ENCODE measurements at regions not wholly inside any gene's neighbourhood (a gene's known extent, or its start where the extent isn't known, plus 50 kb on each side); places are given as distances from the start of the nearest gene placed in this dataset.

GRCh38 chr9:120032639-120033038 lies 547.3 kb downstream of the CDK5RAP2 start:
- WGBS, 2 experiments (ENCODE audit: insufficient coverage in 2 of 2), result 87 to 92% methylated on average over 3 to 7 of the region's 9 CpGs
- Histone ChIP-seq H3K4me3 (ENCODE audit: extremely low read depth, insufficient read depth, low read length, poor library complexity, severe bottlenecking) (no peak overlapping the region), H3K4me1 (ENCODE audit: control insufficient read depth, insufficient read depth, low read length, poor library complexity, severe bottlenecking) (no peaks in the 10 kb centered on the region), H3K9me3 (ENCODE audit: control insufficient read depth, low read length) (no peaks in the 10 kb centered on the region), H3K27ac (ENCODE audit: low read depth, low read length, severe bottlenecking) (no peak overlapping the region), H3K36me3 (ENCODE audit: control insufficient read depth, insufficient read depth, low read length) (no peaks in the 10 kb centered on the region)

- WGBS, 2 experiments (ENCODE audit: insufficient coverage in 2 of 2), result 65 to 72% methylated on average over 3 to 4 of the region's 5 CpGs
- Histone ChIP-seq H3K27ac (ENCODE audit: low read depth, low read length, severe bottlenecking) (no peak overlapping the region), H3K4me1 (ENCODE audit: control insufficient read depth, insufficient read depth, low read length, poor library complexity, severe bottlenecking) (no peaks in the 10 kb centered on the region), H3K36me3 (ENCODE audit: control insufficient read depth, insufficient read depth, low read length) (no peaks in the 10 kb centered on the region), H3K9me3 (ENCODE audit: control insufficient read depth, low read length) (no peaks in the 10 kb centered on the region), H3K4me3 (ENCODE audit: extremely low read depth, insufficient read depth, low read length, poor library complexity, severe bottlenecking) (no peak overlapping the region)
Measured at GRCh38 chr9:120030847-120031246, 549.1 kb downstream of the CDK5RAP2 start.

- Histone ChIP-seq H3K4me1 (ENCODE audit: control insufficient read depth, insufficient read depth, low read length, poor library complexity, severe bottlenecking) (peaks cover 7% of the 10 kb centered on the region), H3K9me3 (ENCODE audit: control insufficient read depth, low read length) (no peaks in the 10 kb centered on the region), H3K36me3 (ENCODE audit: control insufficient read depth, insufficient read depth, low read length) (no peaks in the 10 kb centered on the region), H3K4me3 (ENCODE audit: extremely low read depth, insufficient read depth, low read length, poor library complexity, severe bottlenecking) (no peak overlapping the region), H3K27ac (ENCODE audit: low read depth, low read length, severe bottlenecking) (no peak overlapping the region)
Measured at GRCh38 chr9:120018550-120018949, 561.4 kb downstream of the CDK5RAP2 start.

GRCh38 chr9:120018037-120018436 lies 561.9 kb downstream of the CDK5RAP2 start:
- Histone ChIP-seq H3K9me3 (ENCODE audit: control insufficient read depth, low read length) (no peaks in the 10 kb centered on the region), H3K36me3 (ENCODE audit: control insufficient read depth, insufficient read depth, low read length) (no peaks in the 10 kb centered on the region), H3K4me1 (ENCODE audit: control insufficient read depth, insufficient read depth, low read length, poor library complexity, severe bottlenecking) (peaks cover 7% of the 10 kb centered on the region), H3K27ac (ENCODE audit: low read depth, low read length, severe bottlenecking) (no peak overlapping the region), H3K4me3 (ENCODE audit: extremely low read depth, insufficient read depth, low read length, poor library complexity, severe bottlenecking) (no peak overlapping the region)
- 84 to 94% methylated on average over 2 to 3 of the region's 4 CpGs for WGBS, 2 experiments (ENCODE audit: insufficient coverage in 2 of 2)

DNA sequence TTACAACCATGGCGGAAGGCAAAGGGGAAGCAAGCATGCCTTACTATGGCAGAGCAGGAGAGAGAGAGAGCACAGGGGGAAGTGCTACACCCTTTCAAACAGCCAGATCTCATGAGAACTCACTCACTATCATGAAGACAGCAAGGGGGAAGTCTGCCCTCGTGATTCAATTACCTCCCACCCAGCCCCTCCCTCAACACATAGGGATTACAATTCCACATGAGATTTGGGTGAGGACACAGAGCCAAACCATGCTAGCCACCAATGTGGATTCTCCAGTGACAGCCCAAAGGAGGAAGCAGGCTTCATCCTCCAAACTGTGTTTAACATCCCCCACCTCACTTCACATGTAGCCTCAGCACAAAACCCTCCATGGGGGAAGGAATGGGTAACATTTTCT lies 563.7 kb downstream of the CDK5RAP2 start:
- no peaks in the 10 kb centered on the region for H3K36me3 ChIP-seq (ENCODE audit: control insufficient read depth, insufficient read depth, low read length)
- H3K4me1 ChIP-seq (ENCODE audit: control insufficient read depth, insufficient read depth, low read length, poor library complexity, severe bottlenecking), result peaks cover 7% of the 10 kb centered on the region
- no peaks in the 10 kb centered on the region for H3K9me3 ChIP-seq (ENCODE audit: control insufficient read depth, low read length)
- WGBS, 2 experiments (ENCODE audit: insufficient coverage in 2 of 2), result no CpG with 5 or more reads among the region's 2 CpGs
- no peak overlapping the region for H3K27ac ChIP-seq (ENCODE audit: low read depth, low read length, severe bottlenecking)
- H3K4me3 ChIP-seq (ENCODE audit: extremely low read depth, insufficient read depth, low read length, poor library complexity, severe bottlenecking), result no peak overlapping the region

DNA sequence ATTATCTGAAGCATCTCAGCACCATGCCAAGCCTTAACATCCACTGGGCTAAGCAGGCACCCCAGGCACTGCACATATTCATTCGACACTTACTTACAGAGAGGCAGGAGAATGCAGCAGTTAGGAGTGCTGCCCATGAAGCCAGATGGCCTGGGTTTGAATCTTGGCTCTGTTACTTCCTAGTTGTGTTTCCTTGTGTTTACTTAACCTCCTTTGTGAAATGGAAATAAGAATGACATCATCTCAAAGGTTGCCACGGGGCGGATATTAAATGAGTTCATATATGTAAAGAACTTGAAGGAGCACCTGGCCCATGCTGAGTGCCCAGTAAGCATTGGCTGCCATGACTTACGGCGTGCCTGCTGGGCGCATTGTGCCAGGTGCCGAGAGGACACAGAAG lies 565.2 kb downstream of the CDK5RAP2 start:
- Histone ChIP-seq H3K27ac (ENCODE audit: low read depth, low read length, severe bottlenecking) (no peak overlapping the region), H3K9me3 (ENCODE audit: control insufficient read depth, low read length) (no peaks in the 10 kb centered on the region), H3K4me3 (ENCODE audit: extremely low read depth, insufficient read depth, low read length, poor library complexity, severe bottlenecking) (no peak overlapping the region), H3K36me3 (ENCODE audit: control insufficient read depth, insufficient read depth, low read length) (no peaks in the 10 kb centered on the region), H3K4me1 (ENCODE audit: control insufficient read depth, insufficient read depth, low read length, poor library complexity, severe bottlenecking) (peaks cover 7% of the 10 kb centered on the region)
- WGBS, 2 experiments (ENCODE audit: insufficient coverage in 2 of 2), result 91 to 96% methylated on average over 6 of the region's 7 CpGs

DNA sequence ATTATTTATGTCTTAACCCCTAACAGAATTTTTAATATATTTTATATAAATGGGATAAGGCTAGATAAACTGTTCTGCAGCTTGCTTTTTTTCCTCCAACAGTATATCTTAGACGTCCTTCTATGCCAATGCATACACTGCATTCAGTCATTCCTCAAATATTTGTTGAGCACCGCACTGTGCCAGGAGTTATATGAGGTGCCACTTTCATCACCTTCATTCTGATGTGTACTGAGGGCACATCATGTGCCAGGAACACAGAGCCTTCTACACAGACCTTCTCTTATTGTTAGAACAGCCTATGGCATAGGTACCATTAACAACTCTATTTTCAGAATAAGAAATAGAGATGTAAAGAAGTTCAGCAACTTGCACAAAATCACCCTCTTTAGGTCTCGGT lies 570.1 kb downstream of the CDK5RAP2 start:
- no peaks in the 10 kb centered on the region for H3K4me1 ChIP-seq (ENCODE audit: control insufficient read depth, insufficient read depth, low read length, poor library complexity, severe bottlenecking)
- 55 to 67% methylated on average over 3 of the region's 3 CpGs for WGBS, 2 experiments (ENCODE audit: insufficient coverage in 2 of 2)
- no peaks in the 10 kb centered on the region for H3K9me3 ChIP-seq (ENCODE audit: control insufficient read depth, low read length)
- no peaks in the 10 kb centered on the region for H3K36me3 ChIP-seq (ENCODE audit: control insufficient read depth, insufficient read depth, low read length)
- H3K4me3 ChIP-seq (ENCODE audit: extremely low read depth, insufficient read depth, low read length, poor library complexity, severe bottlenecking), result no peak overlapping the region
- H3K27ac ChIP-seq (ENCODE audit: low read depth, low read length, severe bottlenecking), result no peak overlapping the region

GRCh38 chr9:120001536-120001935 lies 578.4 kb downstream of the CDK5RAP2 start:
- 93% methylated on average over 1 to 7 of the region's 7 CpGs for WGBS, 2 experiments (ENCODE audit: insufficient coverage in 2 of 2)
- H3K4me1 ChIP-seq (ENCODE audit: control insufficient read depth, insufficient read depth, low read length, poor library complexity, severe bottlenecking), result no peaks in the 10 kb centered on the region
- H3K27ac ChIP-seq (ENCODE audit: low read depth, low read length, severe bottlenecking), result no peak overlapping the region
- H3K36me3 ChIP-seq (ENCODE audit: control insufficient read depth, insufficient read depth, low read length), result no peaks in the 10 kb centered on the region
- no peaks in the 10 kb centered on the region for H3K9me3 ChIP-seq (ENCODE audit: control insufficient read depth, low read length)
- H3K4me3 ChIP-seq (ENCODE audit: extremely low read depth, insufficient read depth, low read length, poor library complexity, severe bottlenecking), result no peak overlapping the region

DNA sequence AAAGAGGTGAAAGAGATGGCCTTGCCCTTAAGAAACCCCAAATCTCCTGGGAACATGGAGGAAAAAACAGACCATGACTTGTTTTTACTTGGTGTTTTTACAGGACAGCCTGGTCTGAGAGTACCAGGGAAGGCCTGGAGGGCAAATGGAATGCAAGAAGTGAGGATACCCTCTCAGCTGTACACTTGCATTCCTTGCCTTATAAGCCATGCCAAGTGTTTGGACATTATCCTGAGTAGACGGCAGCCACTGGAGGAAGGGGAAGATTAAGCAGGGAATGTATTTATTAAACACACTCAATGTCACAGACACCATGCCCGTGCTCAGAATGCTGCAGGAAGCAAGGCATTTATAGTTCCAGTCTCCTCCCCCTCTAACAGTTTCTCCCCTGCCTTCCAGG lies 581.4 kb downstream of the CDK5RAP2 start:
- Histone ChIP-seq H3K27ac (ENCODE audit: low read depth, low read length, severe bottlenecking) (no peak overlapping the region), H3K4me3 (ENCODE audit: extremely low read depth, insufficient read depth, low read length, poor library complexity, severe bottlenecking) (no peak overlapping the region), H3K9me3 (ENCODE audit: control insufficient read depth, low read length) (no peaks in the 10 kb centered on the region), H3K36me3 (ENCODE audit: control insufficient read depth, insufficient read depth, low read length) (no peaks in the 10 kb centered on the region), H3K4me1 (ENCODE audit: control insufficient read depth, insufficient read depth, low read length, poor library complexity, severe bottlenecking) (no peaks in the 10 kb centered on the region)
- no CpG with 5 or more reads among the region's 2 CpGs for WGBS, 2 experiments (ENCODE audit: insufficient coverage in 2 of 2)

DNA sequence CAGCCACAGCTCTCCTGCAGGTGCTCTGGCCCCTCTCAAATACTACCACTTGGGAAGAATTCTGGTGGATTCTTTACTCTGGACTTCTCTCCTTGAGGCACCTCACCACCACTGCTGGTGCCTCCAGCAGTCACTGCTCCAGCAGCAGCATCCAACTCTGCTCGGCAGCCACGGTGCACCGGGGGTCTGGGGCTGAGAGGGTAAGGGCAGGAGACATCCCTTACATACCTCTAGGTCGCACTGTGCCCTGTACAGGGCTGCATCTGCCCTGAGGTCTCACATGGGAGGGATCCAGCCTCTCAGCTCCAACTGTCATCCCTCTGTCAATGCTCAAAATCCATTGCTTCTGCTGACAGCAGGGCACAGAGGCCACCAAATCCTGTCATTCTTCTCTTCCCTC lies 588.2 kb downstream of the CDK5RAP2 start:
- Histone ChIP-seq H3K9me3 (ENCODE audit: control insufficient read depth, low read length) (no peaks in the 10 kb centered on the region), H3K36me3 (ENCODE audit: control insufficient read depth, insufficient read depth, low read length) (no peaks in the 10 kb centered on the region), H3K4me1 (ENCODE audit: control insufficient read depth, insufficient read depth, low read length, poor library complexity, severe bottlenecking) (no peaks in the 10 kb centered on the region), H3K27ac (ENCODE audit: low read depth, low read length, severe bottlenecking) (no peak overlapping the region), H3K4me3 (ENCODE audit: extremely low read depth, insufficient read depth, low read length, poor library complexity, severe bottlenecking) (no peak overlapping the region)
- WGBS, 2 experiments (ENCODE audit: insufficient coverage in 2 of 2), result 83 to 88% methylated on average over 1 to 4 of the region's 4 CpGs

DNA sequence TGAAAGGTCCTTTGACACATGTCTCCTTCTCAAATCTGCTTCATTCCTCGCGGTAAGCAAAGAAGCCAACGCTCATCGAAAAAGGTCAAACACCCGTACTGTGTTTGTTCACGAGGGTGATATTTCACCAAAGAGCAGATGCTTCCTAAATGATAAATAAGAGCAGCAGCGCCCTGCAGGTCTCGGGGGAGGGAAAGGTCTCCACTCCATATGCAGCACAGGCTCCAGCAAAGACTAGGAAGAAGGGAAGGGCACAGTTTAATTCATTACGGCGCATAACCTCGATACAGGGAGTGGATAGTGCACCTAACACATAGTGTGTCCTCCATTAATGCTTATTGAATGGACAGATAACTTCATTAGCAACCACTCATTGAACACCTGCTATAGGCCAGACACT lies 593.3 kb downstream of the CDK5RAP2 start:
- WGBS, 2 experiments (ENCODE audit: insufficient coverage in 2 of 2), result 64 to 85% methylated on average over 7 to 11 of the region's 11 CpGs
- Histone ChIP-seq H3K27ac (ENCODE audit: low read depth, low read length, severe bottlenecking) (no peak overlapping the region), H3K9me3 (ENCODE audit: control insufficient read depth, low read length) (no peaks in the 10 kb centered on the region), H3K36me3 (ENCODE audit: control insufficient read depth, insufficient read depth, low read length) (no peaks in the 10 kb centered on the region), H3K4me3 (ENCODE audit: extremely low read depth, insufficient read depth, low read length, poor library complexity, severe bottlenecking) (no peak overlapping the region), H3K4me1 (ENCODE audit: control insufficient read depth, insufficient read depth, low read length, poor library complexity, severe bottlenecking) (no peaks in the 10 kb centered on the region)

DNA sequence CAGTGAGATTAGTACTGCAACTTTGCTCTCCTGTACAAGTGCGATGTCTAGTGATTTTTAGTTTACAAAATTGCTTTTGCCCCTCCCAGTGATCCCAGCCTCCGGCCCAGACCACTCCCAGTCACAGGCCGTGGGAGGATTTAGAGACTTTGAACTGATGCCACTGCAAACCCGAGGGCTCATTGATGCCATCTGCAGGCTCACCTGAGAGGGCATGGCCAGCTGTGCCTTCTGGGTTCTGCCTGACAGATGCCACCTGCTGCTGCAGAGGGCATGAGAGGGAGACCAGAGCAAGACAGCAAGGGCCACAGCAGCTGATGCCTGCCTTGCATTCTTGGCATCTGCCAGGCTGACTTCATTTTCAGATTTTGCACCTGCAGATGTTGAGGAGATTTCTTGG lies 593.8 kb downstream of the CDK5RAP2 start:
- Histone ChIP-seq H3K27ac (ENCODE audit: low read depth, low read length, severe bottlenecking) (no peak overlapping the region), H3K4me3 (ENCODE audit: extremely low read depth, insufficient read depth, low read length, poor library complexity, severe bottlenecking) (no peak overlapping the region), H3K9me3 (ENCODE audit: control insufficient read depth, low read length) (no peaks in the 10 kb centered on the region), H3K4me1 (ENCODE audit: control insufficient read depth, insufficient read depth, low read length, poor library complexity, severe bottlenecking) (no peaks in the 10 kb centered on the region), H3K36me3 (ENCODE audit: control insufficient read depth, insufficient read depth, low read length) (no peaks in the 10 kb centered on the region)
- WGBS, 2 experiments (ENCODE audit: insufficient coverage in 2 of 2), result 83% methylated on average over 4 of the region's 4 CpGs

Measured in mesodermal cell (in vitro differentiated cells).